ENCODE measurements at regions not wholly inside any gene's neighbourhood (a gene's known extent, or its start where the extent isn't known, plus 50 kb on each side); places are given as distances from the start of the nearest gene placed in this dataset.
"Not testable (repeated sequence)": the region's sequence is repeated elsewhere in the genome, so short reads cannot be mapped to it uniquely, and the experiment has no call there.

GRCh38 chr17:70563281-70563820 lies 394.0 kb downstream of the KCNJ2 start:
- peak in 1 of 4 donors; percentile 7 for DNase-seq (ENCODE audit: low read depth in 4 of 4, low spot score in 3 of 4)

DNA sequence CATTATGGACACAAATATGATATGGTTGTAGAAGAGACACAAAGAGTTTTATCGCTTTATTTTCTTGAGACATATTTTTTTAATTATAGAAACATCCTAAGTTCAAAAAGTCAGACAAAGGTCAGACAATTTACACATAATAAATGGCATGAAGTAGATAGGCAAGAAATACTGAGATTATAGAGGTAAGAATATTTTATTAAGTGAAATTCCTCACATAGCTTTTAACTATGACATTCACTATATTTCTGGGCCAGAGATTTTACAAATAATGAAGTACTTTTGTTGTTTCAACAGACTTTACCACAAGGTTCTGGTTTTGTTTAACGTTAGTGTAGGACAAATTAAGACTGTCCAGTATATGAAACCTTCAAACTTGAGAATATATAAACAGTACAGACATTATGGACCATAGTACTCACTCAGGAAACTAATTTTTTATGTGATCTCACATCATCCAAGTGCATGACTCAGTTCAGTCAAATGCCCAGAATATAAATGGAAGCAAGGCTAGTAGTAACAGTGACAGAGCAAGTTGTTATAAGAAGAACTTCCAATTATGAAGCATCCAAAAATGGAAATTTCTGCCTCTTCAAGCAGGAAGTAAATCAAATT lies 394.8 kb downstream of the KCNJ2 start:
- no peak for DNase-seq (ENCODE audit: low read depth in 4 of 4, low spot score in 3 of 4)

GRCh38 chr17:70569128-70569527 lies 399.8 kb downstream of the KCNJ2 start:
- no peak for DNase-seq (ENCODE audit: low read depth in 4 of 4, low spot score in 3 of 4)

DNA sequence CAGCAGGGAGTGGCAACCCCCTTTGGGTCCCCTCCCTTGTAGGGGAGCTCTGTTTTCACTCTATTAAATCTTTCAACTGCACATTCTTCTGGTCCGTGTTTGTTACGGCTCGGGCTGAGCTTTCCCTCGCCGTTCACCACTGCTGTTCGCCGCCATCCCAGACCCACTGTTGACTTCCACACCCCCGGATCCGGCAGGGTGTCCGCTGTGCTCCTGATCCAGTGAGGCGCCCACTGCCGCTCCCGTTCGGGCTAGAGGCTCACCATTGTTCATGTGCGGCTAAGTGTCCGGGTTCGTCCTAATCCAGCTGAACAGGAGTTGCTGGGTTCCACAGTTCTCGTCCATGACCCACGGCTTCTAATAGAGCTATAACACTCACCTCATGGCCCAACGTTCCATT lies 408.1 kb downstream of the KCNJ2 start:
- DNase-seq (ENCODE audit: low read depth in 4 of 4, low spot score in 3 of 4) = no peak

GRCh38 chr17:70581459-70581858 lies 412.1 kb downstream of the KCNJ2 start:
- DNase-seq (ENCODE audit: low read depth in 4 of 4, low spot score in 3 of 4) = no peak

GRCh38 chr17:70582777-70583176 lies 413.4 kb downstream of the KCNJ2 start:
- no peak for DNase-seq (ENCODE audit: low read depth in 4 of 4, low spot score in 3 of 4)

DNA sequence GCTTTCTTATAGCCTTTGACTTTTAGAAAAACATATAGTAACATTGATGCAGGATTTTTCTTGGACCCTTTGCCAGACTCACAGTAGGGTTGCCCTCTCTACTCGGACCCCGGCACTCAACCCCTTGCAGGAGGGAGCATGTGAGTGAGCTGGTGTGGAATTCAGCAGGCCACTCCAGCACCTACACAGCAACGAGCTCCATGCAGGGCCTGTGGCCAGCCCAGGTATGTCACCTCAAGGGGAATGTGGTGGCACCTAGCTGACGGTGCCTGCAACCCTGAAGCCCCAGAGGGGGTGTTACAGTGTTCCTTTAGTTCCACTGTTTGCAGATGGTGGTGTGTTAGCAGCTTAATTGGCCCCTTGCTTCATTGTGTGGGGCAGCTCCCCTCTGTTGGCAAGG lies 414.9 kb downstream of the KCNJ2 start:
- no peak for DNase-seq (ENCODE audit: low read depth in 4 of 4, low spot score in 3 of 4)

DNA sequence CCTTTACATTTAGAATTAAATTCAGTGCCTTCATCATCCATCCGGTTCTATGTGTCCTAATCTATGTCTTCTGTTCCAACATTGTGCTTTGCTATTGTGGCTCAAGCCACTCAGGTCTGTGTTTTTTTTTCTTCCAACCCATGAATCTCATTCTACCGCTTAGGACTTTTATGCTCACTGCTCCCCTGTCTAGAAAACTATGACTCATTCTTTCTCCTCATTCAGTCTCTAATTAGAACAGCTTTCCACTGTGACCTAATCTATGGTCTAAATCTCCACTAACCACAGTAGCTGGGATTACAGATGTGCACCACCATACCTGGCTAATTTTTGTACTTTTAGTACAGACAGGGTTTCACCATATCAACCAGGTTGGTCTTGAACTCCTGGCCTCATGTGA lies 418.7 kb downstream of the KCNJ2 start:
- DNase-seq (ENCODE audit: low read depth in 4 of 4, low spot score in 3 of 4) = no peak

DNA sequence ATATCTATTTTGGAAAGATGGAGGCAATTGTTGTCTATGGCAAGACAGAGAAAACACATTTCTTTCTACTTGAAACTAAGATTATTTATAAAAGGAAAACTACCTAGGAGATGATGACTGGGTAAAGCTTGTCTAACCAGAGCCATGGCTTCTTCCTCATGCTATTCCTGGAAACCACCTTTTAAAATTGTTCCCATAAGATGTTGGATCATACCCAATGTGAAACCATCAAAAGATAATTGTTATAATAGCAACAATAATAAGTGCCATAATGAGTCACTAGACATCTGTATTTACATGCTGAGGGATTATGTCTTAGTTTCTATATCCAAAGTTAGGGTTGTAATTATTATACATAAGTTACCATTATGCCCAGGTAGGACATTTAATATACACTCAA lies 428.4 kb downstream of the KCNJ2 start:
- no peak for DNase-seq (ENCODE audit: low read depth in 4 of 4, low spot score in 3 of 4)

GRCh38 chr17:70599198-70599597 lies 429.9 kb downstream of the KCNJ2 start:
- DNase-seq (ENCODE audit: low read depth in 4 of 4, low spot score in 3 of 4) = no peak

- not testable (repeated sequence) for DNase-seq (ENCODE audit: low read depth in 4 of 4, low spot score in 3 of 4)
These were observed 430.6 kb downstream of the KCNJ2 start for GRCh38 chr17:70599945-70600344.

DNA sequence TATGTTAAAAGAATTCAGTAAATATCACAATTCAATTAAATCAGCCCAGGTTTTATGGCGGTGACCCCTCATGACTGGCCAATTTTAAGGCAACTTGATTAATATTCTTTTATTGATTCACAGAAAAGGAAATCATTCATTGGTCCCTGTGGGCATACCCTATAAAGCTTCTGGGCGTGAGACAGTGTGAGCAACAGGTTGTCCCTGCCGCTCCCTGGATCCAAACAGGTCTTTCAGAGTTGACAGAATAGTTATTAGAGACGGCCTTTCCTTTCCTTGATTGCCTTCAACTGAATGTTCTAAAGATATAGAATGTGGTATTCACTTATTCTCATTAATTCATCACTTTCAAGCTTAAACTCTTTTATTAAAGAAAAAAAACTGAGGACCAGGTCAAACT lies 433.9 kb downstream of the KCNJ2 start:
- no peak for DNase-seq (ENCODE audit: low read depth in 4 of 4, low spot score in 3 of 4)

DNA sequence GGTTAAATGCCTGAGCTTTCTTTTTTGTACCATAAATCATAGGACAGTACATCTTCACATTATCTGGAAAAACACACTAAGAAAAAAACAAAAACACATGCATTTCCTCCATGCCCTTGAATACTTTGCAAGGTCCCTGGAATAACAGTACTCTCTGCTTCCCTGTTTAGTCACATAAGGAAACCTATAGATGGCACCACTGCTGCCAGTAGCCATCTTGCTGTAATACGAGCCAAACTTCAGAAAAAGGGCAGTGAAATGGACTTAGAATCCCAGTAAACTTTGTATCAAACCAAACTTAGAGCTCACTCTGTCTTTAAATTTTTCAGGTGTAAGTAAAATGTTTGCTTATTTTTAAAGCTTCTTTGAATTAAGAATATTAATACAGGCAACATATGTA lies 435.5 kb downstream of the KCNJ2 start:
- no peak for DNase-seq (ENCODE audit: low read depth in 4 of 4, low spot score in 3 of 4)

GRCh38 chr17:70606086-70606485 lies 436.8 kb downstream of the KCNJ2 start:
- DNase-seq (ENCODE audit: low read depth in 4 of 4, low spot score in 3 of 4) = no peak

DNA sequence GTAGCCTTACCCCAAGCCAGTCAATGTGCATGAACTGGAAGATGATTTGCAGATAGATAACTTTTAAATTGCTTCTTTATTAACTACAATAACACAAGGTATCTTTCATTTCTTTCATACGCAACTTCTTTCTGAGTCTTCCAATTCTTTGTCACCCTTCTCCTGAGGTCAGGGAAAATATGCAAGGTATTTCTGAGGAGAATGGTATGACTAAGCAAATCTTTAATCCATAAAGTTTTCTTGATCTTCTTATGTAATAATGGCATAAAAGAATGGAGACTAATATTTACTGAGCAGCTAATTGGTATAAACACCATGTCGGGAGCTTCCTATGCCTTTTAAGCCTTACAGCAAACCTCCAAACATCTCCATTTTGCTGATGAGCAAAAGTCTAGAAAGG lies 438.9 kb downstream of the KCNJ2 start:
- no peak for DNase-seq (ENCODE audit: low read depth in 4 of 4, low spot score in 3 of 4)

DNA sequence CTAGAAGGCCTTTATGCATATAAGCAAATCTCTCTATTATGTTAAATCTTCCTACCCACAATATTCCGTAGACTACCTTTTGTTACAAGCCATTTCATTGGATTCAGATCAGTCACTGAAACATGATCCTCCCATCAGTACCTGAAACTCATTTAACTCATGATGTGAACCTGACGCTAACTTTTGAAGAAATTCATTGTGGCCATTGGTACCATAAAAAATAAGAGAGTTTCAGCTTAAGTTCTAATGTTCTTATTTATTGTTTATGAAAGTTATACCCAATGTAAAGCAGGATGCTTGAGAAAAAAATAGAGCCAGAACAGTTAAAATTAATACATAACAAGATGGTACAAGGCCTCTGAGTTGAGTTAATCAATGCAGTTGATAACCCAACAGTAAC lies 439.6 kb downstream of the KCNJ2 start:
- DNase-seq (ENCODE audit: low read depth in 4 of 4, low spot score in 3 of 4) = no peak

GRCh38 chr17:70609566-70609965 lies 440.2 kb downstream of the KCNJ2 start:
- DNase-seq (ENCODE audit: low read depth in 4 of 4, low spot score in 3 of 4) = no peak

GRCh38 chr17:70610161-70610560 lies 440.8 kb downstream of the KCNJ2 start:
- no peak for DNase-seq (ENCODE audit: low read depth in 4 of 4, low spot score in 3 of 4)

- DNase-seq (ENCODE audit: low read depth in 4 of 4, low spot score in 3 of 4) = no peak
These were observed 444.3 kb downstream of the KCNJ2 start for GRCh38 chr17:70613681-70614080.

GRCh38 chr17:70615831-70616230 lies 446.5 kb downstream of the KCNJ2 start:
- no peak for DNase-seq (ENCODE audit: low read depth in 4 of 4, low spot score in 3 of 4)

GRCh38 chr17:70618641-70619040 lies 449.3 kb downstream of the KCNJ2 start:
- DNase-seq (ENCODE audit: low read depth in 4 of 4, low spot score in 3 of 4) = no peak

DNA sequence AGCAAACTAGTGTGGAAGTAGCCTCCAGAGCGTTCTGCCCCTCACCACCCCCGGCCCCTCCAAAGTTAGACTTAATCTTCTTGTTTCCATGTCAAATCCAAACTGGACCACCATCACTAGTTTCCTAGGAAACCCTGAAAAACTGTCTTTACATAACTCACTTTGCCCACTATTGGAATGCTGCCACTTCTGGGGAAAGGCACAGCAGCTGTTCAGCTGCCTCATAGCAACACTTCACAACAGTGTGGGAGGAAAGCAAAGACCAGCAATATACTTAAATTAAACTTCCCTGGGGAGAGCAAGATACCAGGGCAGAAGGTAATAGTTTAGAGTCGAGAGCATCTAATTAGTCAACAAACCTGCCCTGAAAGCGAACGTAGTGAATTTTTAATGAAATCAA lies 452.2 kb downstream of the KCNJ2 start:
- DNase-seq (ENCODE audit: low read depth in 4 of 4, low spot score in 3 of 4) = peak in 1 of 4 donors; percentile 3

All from right renal pelvis (tissue), 4 donors.